ENCODE measurements at regions not wholly inside any gene's neighbourhood (a gene's known extent, or its start where the extent isn't known, plus 50 kb on each side); places are given as distances from the start of the nearest gene placed in this dataset.
A peak's percentile ranks its signal among the peaks of the same experiment; 100 is the strongest.

DNA sequence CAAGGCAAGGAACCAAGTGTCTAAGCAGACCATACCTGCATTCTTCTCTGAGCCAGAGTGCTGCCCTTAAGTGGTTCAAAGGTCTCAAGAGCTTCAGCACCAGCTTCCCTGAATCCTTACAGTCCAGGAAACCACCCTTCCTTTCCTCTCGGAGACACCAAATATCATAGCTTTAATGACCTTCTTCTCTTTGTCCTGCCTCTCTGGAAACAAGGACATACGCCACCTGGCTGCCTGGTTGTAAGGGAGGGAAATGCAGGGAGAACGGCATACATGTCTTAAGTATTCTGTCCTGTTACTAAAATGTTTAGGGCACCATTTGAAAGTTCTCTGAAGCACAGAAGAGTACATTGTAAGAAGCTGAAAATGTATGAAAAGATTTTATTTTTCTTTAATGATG lies 155.6 kb upstream of the ARRDC4 start:
- DNase-seq, result no peak

GRCh38 chr15:97806766-97807165 lies 153.7 kb upstream of the ARRDC4 start:
- DNase-seq, result no peak

DNA sequence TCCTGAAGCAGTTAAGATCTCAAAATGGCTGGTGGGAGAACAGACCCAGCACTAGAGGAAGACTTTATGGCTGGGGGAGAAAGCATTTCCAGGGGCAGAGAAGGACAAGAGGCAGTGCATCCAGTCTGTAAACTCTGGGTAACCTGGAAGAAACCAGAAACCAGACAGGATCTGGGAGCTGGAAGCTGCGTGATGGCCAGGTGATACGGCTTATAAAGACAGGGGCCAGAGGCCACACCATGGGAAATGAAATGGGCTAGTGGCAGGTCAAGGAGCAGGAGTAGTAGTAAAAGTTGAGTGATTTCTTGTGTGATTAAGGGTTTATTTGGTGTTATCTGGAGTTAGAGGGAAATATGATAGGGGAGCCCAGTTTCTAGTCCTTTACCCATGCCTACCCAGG lies 144.7 kb upstream of the ARRDC4 start:
- DNase-seq, result peak; percentile 71

DNA sequence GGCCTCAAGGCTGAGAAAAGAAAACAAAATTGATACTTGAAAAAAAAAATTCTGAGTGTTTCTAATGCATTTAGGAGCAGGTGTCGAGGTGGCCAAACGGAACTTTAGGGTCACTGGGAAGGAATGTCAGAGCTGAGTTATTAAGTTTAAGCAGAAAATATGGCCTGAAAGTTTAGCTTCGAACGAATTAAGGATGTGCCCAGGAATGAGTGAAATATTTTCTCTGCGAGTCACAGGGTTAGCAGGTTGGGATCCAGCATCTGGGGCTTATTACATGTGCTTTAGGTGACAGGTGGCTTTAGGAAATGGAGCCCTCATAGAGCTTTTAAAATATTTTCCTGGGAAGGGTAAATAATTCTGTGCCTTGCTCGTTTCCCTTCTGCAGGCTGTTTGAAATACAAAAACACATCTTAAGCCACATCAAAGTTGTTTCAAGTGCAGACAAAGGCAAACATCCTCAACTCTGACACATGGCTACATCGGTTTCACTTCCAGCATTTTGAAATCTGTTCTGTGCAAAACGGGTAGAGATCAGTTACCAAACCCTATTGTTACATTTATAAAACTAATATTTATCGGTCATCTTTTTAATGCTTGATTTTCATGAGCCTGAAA lies 143.1 kb upstream of the ARRDC4 start:
- peak; percentile 37 for DNase-seq

DNA sequence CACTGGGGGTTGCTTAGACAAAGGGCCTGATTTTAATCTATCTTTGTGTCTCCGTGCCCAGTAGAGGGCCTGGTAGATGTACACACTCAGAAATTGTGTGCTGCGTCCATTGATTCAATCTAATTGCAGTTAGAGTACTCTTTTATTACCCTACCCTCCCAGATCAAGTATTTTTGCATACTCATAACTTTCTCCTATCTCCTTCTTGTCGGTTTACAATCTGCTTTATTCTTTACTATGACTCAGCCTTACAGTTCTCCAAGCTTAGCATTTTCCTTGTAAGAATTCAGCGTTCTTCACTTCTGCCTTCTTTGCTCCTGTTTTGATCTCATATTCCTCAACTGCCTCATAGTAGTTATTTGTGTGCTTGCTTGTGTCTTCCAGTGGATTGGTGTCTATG lies 124.5 kb upstream of the ARRDC4 start:
- DNase-seq, result no peak

DNA sequence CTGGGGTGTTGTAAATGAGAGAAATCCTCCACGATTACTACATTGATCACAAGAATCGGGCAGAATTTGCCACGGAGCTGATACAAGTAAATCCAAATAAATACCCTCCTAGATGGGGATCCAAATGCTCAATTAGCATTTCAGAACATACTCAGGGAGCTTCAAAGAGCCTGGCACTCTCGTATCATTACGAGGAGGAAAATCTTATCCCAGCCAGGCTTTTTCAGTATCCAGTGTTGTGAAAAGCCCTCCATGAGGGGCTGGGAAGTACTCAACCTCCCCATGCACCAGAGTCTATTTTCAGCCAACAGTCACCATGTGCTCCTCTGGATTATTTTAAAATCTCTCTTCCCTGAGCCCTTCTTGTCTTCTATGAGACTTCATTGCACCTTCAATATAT lies 122.6 kb upstream of the ARRDC4 start:
- DNase-seq, result no peak

- no peak for DNase-seq
Measured at GRCh38 chr15:97838606-97839210, 121.8 kb upstream of the ARRDC4 start.

DNA sequence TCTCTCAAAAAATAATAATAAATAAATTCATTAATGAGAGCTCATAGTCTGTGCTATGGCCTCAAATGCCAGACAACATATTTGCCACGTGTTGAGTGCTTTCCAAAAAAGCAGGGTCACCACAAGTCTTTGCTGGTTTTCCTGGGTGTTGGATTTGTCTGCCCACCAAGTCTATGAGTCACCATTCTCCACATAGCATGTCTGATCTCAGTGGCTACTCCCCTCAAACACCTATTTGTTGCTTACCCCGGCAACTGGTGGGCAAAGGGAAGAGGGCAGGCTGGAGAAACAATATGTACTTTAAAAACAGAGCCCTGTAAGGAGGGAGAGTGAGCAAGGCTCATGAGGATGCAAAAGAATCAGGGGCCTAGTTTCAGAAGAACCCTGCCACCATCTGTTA lies 120.0 kb upstream of the ARRDC4 start:
- no peak for DNase-seq

DNA sequence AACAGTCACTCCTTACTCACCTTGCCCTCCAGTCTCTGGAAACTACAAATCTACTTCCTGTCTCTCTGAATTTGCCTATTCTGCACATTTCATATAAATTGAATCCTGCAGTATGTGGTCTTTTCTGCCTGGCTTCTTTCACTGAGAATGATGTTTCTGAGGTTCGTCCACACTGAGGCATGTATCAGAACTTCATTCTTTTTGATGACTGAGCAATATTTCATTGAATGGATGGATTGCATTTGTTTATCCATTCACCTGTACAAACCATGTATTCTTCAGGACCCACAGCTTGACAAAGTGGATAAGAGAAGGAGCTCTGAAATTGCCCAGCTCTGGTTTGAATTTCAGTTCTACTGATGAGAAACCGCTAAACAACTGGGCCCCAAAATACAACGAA lies 118.9 kb upstream of the ARRDC4 start:
- DNase-seq, result no peak

DNA sequence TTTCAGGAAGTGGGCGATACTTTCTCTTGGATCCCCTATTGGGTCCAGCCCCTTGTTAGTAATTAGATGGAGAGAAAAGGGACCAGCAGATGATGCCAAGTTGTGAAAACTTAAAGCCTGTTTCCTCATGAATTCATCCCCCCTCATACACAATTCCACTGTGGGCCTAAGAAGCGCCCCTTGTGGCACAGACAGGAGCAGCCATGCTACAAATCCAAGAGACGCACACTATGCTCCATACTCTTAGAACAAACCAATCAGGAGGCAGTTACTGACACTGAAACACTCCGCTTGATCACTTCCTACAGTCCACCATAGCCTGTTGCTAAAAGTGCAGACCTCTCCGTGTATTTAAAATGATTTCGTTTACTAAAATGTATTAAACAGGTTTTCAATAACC lies 111.3 kb upstream of the ARRDC4 start:
- no peak for DNase-seq

DNA sequence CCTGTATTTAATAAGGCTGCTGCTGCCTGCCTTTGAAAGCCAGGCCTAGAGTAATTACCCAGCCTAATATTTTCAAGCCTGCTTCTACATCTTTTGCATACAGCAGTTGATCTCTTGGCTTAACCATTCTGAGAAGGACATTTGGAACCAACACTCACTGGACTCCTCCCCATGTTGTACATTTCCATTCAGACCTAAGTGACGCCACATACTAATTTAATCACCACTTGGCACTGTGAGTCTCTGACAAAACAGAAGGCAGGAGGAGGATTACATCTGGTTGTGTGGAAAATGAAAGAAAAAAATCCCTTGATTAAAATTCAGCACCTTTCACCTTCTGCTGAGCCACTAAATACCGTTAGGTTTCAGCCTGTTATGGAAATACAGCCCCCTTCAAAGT lies 102.2 kb upstream of the ARRDC4 start:
- DNase-seq, result no peak

GRCh38 chr15:97861529-97862260 lies 98.8 kb upstream of the ARRDC4 start:
- no peak for DNase-seq

- no peak for DNase-seq
Measured at GRCh38 chr15:97866959-97867358, 93.5 kb upstream of the ARRDC4 start.

GRCh38 chr15:97867870-97868269 lies 92.6 kb upstream of the ARRDC4 start:
- DNase-seq, result no peak

GRCh38 chr15:97868981-97869380 lies 91.5 kb upstream of the ARRDC4 start:
- DNase-seq, result no peak

- DNase-seq, result no peak
Measured at GRCh38 chr15:97870771-97871170, 89.7 kb upstream of the ARRDC4 start.

DNA sequence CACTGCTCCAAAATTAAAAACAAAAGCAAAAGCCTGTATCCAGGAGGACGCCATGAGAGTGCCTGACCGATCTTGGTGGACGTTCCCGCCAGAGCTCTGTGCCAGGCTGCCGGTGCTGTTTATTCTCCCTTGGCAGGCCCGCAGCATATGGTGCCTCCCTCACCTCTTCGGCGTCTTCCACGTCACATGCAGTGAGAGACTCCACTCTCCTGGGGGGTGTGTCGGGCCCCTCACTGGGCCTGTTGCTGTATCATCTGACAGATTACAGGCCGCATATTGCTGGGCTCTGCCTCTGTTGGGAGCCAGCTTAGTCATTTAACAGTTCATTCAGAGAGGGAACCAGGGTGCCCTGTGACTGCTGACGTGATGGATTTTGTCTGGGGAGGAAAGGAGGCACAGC lies 86.4 kb upstream of the ARRDC4 start:
- DNase-seq, result no peak

DNA sequence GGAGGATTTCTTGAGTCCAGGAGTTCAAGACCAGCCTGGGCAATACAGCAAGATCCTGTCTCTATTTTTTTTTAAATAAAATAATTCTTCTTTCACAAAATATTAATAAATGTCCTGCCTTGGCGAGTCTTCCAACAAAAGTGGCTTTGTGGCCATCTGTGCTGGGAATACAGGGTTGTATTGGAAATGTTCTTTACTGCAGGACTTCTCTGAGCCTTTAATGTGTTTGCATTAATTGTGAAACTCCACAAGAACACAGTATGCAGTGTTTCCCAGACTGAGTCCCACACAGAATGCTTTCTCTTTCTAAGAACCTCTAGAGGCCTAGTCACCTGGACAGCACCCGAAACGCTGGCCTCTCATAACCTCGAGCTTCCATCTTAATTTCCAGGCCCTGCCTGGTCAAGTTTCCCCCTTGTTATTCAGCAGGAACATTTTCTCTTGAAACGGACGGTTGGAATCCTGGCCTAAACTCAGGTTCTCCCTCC lies 85.4 kb upstream of the ARRDC4 start:
- DNase-seq, result no peak

DNA sequence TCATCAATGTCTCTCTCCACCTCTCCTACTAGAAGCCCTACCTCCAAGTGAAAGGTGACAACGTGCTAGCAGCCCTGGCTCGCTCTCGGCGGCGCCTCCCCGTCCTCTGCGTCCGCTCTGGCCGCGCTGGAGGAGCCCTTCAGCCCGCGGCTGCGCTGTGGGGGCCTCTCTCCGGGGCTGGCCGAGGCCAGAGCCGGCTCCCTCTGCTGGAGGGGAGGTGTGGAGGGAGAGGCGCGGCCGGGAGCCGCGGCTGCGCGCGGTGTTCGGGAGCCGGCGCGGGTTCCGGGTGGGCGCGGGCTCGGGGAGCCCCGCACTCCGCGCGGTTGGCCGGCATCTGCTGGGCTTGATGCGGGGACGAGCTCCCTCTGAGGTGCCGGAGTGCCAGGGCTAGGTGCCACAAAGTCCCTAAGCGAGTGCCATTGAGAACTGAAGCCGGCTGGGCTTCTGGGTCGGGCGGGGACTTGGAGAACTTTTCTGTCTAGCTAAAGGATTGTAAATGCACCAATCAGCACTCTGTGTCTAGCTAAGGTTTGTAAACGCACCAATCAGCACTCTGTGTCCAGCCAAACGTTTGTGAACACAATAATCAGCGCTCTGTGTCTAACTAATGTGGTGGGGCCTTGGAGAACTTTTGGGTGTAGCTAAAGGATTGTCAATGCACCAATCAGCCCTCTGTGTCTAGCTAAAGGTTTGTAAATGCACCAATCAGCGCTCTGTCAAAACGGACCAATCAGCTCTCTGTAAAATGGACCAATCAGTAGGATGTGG lies 84.8 kb upstream of the ARRDC4 start:
- no peak for DNase-seq

DNA sequence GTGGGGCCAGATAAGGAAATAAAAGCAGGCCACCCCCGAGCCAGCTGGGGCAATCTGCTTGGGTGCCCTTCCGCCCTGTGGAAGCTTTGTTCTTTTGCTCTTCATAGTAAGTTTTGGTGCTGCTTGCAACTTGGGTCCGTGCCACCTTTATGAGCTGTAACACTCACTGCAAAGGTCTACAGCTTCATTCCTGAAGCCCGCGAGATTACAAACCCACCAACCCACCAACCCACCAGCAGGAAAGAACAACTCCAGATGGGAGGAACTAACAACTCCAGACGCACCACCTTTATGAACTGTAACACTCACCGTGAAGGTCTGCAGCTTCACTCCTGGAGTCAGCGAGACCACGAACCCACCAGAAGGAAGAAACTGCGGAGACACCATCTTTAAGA lies 84.2 kb upstream of the ARRDC4 start:
- no peak for DNase-seq

DNA sequence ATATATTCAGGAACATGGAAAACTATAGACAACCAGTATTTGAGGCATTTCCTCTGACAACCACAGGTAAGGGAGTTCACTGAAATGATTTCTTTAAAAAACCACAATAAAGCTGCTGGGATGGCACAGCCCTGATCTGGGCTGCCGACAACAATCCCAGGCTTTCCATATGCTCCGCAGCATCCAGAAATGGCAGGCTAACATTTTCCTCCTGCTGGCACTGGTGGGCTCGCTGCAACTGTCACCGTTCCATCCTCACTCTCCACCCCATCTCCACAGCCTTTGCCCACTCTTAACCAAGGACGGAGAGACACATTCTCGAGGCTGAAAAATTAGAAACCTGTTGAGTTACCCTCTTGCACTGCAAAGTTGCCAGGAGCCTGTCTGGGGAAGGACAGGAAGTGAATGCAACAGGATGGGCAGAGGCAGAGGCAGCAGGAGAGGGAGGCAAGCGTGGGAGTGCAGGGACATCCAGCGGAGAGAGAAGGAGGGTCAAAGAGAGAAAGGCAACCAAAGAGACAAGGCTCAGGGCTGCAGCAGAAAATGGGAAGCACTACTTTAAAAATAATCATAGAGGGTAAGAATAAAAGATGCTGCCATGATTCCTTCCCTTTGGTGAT lies 79.0 kb upstream of the ARRDC4 start:
- no peak for DNase-seq

- no peak for DNase-seq
Measured at GRCh38 chr15:97884513-97885131, 75.9 kb upstream of the ARRDC4 start.
